GM18505 (cell line): ENCODE measurements at regions not wholly inside any gene's neighbourhood (a gene's known extent, or its start where the extent isn't known, plus 50 kb on each side); places are given as distances from the start of the nearest gene placed in this dataset.

ENCODE experiments used
- ATAC-seq: cut with Tn5 transposase; IDR thresholded peaks from one replicate; pipeline ENCODE4 v1.9.1; 2021; ENCODE audit not compliant: unreplicated experiment
- POLR2A ChIP-seq: IDR thresholded peaks from 4 replicates; pipeline ENCODE4 v1.6.1; 2011; ENCODE audit warnings: borderline replicate concordance; ENCODE audit not compliant: insufficient read depth, insufficient read length; ENCODE audit errors: extremely low read depth

GRCh38 chr17:12318571-12319266, 298.0 kb downstream of the MAP2K4 start:
- no peak for ATAC-seq

GRCh38 chr17:12320286-12320685, 299.6 kb downstream of the MAP2K4 start:
- no peak for ATAC-seq
- no peak for TF ChIP-seq POLR2A

More at GRCh38 chr17:12318571-12319266, 298.0 kb downstream of the MAP2K4 start:
- no peak for TF ChIP-seq POLR2A

- ATAC-seq: no peak
- no peak for TF ChIP-seq POLR2A
Measured at GRCh38 chr17:12328204-12328603, 307.5 kb downstream of the MAP2K4 start.

- TF ChIP-seq POLR2A: no peak
- ATAC-seq: no peak
Measured at GRCh38 chr17:12330456-12330855, 309.8 kb downstream of the MAP2K4 start.

- ATAC-seq: no peak
- no peak for TF ChIP-seq POLR2A
Measured at GRCh38 chr17:12341328-12341727, 320.7 kb downstream of the MAP2K4 start.

- TF ChIP-seq POLR2A: no peak
- ATAC-seq: no peak
Measured at GRCh38 chr17:12342161-12342560, 321.5 kb downstream of the MAP2K4 start.

- no peak for TF ChIP-seq POLR2A
- no peak for ATAC-seq
Measured at GRCh38 chr17:12342609-12343435, 322.1 kb downstream of the MAP2K4 start.

- no peak for ATAC-seq
- no peak for TF ChIP-seq POLR2A
Measured at GRCh38 chr17:12348476-12348875, 317.2 kb upstream of the MYOCD start.

- no peak for TF ChIP-seq POLR2A
- no peak for ATAC-seq
Measured at GRCh38 chr17:12349297-12349696, 316.4 kb upstream of the MYOCD start.

GRCh38 chr17:12352127-12352526, 313.6 kb upstream of the MYOCD start:
- no peak for ATAC-seq

GRCh38 chr17:12357600-12357999, 308.1 kb upstream of the MYOCD start:
- ATAC-seq: no peak
- no peak for TF ChIP-seq POLR2A

More at GRCh38 chr17:12352127-12352526, 313.6 kb upstream of the MYOCD start:
- TF ChIP-seq POLR2A: no peak

- no peak for ATAC-seq
- no peak for TF ChIP-seq POLR2A
Measured at GRCh38 chr17:12358477-12358876, 307.2 kb upstream of the MYOCD start.

- no peak for TF ChIP-seq POLR2A
- no peak for ATAC-seq
Measured at GRCh38 chr17:12362853-12363455, 302.7 kb upstream of the MYOCD start.
